IMR-90 (cell line): ENCODE measurements at regions not wholly inside any gene's neighbourhood (a gene's known extent, or its start where the extent isn't known, plus 50 kb on each side); places are given as distances from the start of the nearest gene placed in this dataset.
"Not testable (repeated sequence)": the region's sequence is repeated elsewhere in the genome, so short reads cannot be mapped to it uniquely, and the experiment has no call there.

Experiments used
- CTCF ChIP-seq: conservative IDR thresholded peaks from 2 replicates; pipeline ENCODE4 v1.5.1; 2012; ENCODE audit warnings: mild to moderate bottlenecking, low read depth, low read length, improper control_type of control experiment
- MXI1 ChIP-seq: IDR thresholded peaks from 2 replicates; pipeline ENCODE4 v1.6.1; 2012; ENCODE audit warnings: low read depth, mild to moderate bottlenecking, low read length, moderate library complexity, borderline replicate concordance
- RAD21 ChIP-seq: IDR thresholded peaks from 2 replicates; pipeline ENCODE4 v1.6.1; 2012; ENCODE audit warnings: low read length, improper control_type of control experiment

- not testable (repeated sequence) for TF ChIP-seq MXI1, CTCF, RAD21
Observed at GRCh38 chr9:82437183-82437582, 448.6 kb downstream of the SPATA31D1 start.
